GM23248 (cell line): ENCODE measurements at regions not wholly inside any gene's neighbourhood (a gene's known extent, or its start where the extent isn't known, plus 50 kb on each side); places are given as distances from the start of the nearest gene placed in this dataset.

ENCODE experiments used
- DNase-seq: peaks from one replicate; pipeline ENCODE4 v3.0.0-alpha.2; 2015
- H2AFZ ChIP-seq: fragments of 200-600 bp; sonication (generic); 2 replicates; pipeline ENCODE4 v1.6.1; 2016; ENCODE audit warnings: antibody characterized with exemption
- H3F3A ChIP-seq: fragments of 200-600 bp; sonication (generic); 2 replicates; pipeline ENCODE4 v1.6.1; 2016; ENCODE audit warnings: mild to moderate bottlenecking, antibody characterized with exemption, mixed run types; ENCODE audit not compliant: insufficient read depth
- H3K27ac ChIP-seq: fragments of 200-600 bp; sonication (generic); 2 replicates; pipeline ENCODE4 v1.5.1; 2016; ENCODE audit warnings: mild to moderate bottlenecking
- H3K27me3 ChIP-seq: fragments of 200-600 bp; sonication (generic); replicated peaks from 2 replicates; pipeline ENCODE4 v1.6.1; 2016; ENCODE audit warnings: mild to moderate bottlenecking; ENCODE audit not compliant: insufficient read depth
- H3K36me3 ChIP-seq: fragments of 200-600 bp; sonication (generic); 2 replicates; pipeline ENCODE4 v1.6.1; 2016; ENCODE audit warnings: low read depth, mild to moderate bottlenecking
- H3K4me1 ChIP-seq: fragments of 200-600 bp; sonication (generic); 2 replicates; pipeline ENCODE4 v1.6.1; 2016; ENCODE audit warnings: mild to moderate bottlenecking; ENCODE audit not compliant: insufficient read depth
- H3K4me2 ChIP-seq: fragments of 200-600 bp; sonication (generic); one replicate; pipeline ENCODE4 v1.6.1; 2016; ENCODE audit warnings: mild to moderate bottlenecking; ENCODE audit not compliant: unreplicated experiment
- H3K4me3 ChIP-seq: fragments of 200-600 bp; sonication (generic); 2 replicates; pipeline ENCODE4 v1.5.1; 2016; ENCODE audit warnings: mild to moderate bottlenecking
- H3K79me2 ChIP-seq: fragments of 200-600 bp; sonication (generic); 2 replicates; pipeline ENCODE4 v1.6.1; 2016; ENCODE audit warnings: mild to moderate bottlenecking; ENCODE audit not compliant: insufficient read depth
- H3K9ac ChIP-seq: fragments of 200-600 bp; sonication (generic); 2 replicates; pipeline ENCODE4 v1.6.1; 2016; ENCODE audit warnings: mild to moderate bottlenecking
- H3K9me2 ChIP-seq: fragments of 200-600 bp; sonication (generic); 2 replicates; pipeline ENCODE4 v1.6.1; 2016; ENCODE audit warnings: mixed run types, mild to moderate bottlenecking, moderate library complexity; ENCODE audit not compliant: insufficient read depth
- H3K9me3 ChIP-seq: fragments of 200-600 bp; sonication (generic); one replicate; pipeline ENCODE4 v1.6.1; 2017; ENCODE audit warnings: low read depth
- H4K20me1 ChIP-seq: fragments of 200-600 bp; sonication (generic); 2 replicates; pipeline ENCODE4 v1.6.0; 2016; ENCODE audit not compliant: insufficient read depth
- EZH2 ChIP-seq: fragments of 200-600 bp; sonication (generic); IDR thresholded peaks from 2 replicates; pipeline ENCODE4 v1.6.1; 2018; ENCODE audit warnings: antibody characterized with exemption, mild to moderate bottlenecking; ENCODE audit not compliant: insufficient read depth, poor library complexity, severe bottlenecking
- EZH2phosphoT487 ChIP-seq: fragments of 200-600 bp; sonication (generic); IDR thresholded peaks from 2 replicates; pipeline ENCODE4 v1.6.1; 2018; ENCODE audit warnings: antibody characterized with exemption, moderate library complexity, mild to moderate bottlenecking, low read depth; ENCODE audit not compliant: insufficient read depth
- WGBS, 2 experiments: methylation state at CpG; one replicate each; pipeline ENCODE4 v1.1.6; 2015 to 2017; ENCODE audit warnings: low lambda C conversion rate in 2 of 2, low coverage in 1 of 2; ENCODE audit errors: missing lambda C conversion rate in 2 of 2; 5-methylcytosine and 5-hydroxymethylcytosine counted together
- in situ Hi-C: fragments of 300-500 bp; cut with MboI; formaldehyde crosslinking; loops from 2 replicates; pipeline ENCODE4 v1.15.0; 2020

- Histone ChIP-seq H3K9me2 (no peaks in the 10 kb centered on the region), H3K4me3 (no peak overlapping the region), H2AFZ (no peak overlapping the region), H3K9me3 (no peaks in the 10 kb centered on the region), H3K4me2 (no peak overlapping the region), H3K4me1 (no peaks in the 10 kb centered on the region), H3K27ac (no peak overlapping the region), H4K20me1 (no peaks in the 10 kb centered on the region), H3K9ac (no peak overlapping the region), H3F3A (no peaks in the 10 kb centered on the region), H3K79me2 (no peaks in the 10 kb centered on the region), H3K36me3 (no peaks in the 10 kb centered on the region), H3K27me3 (no peaks in the 10 kb centered on the region)
- WGBS, 2 experiments: 40 to 48% methylated on average over 13 of the region's 13 CpGs
- in situ Hi-C loops: no loop called here
- TF ChIP-seq EZH2: no peak
- TF ChIP-seq EZH2phosphoT487: no peak
- no peak for DNase-seq
Measured at GRCh38 chr14:25520821-25521220, 470.9 kb upstream of the STXBP6 start.

- Histone ChIP-seq H3F3A (no peaks in the 10 kb centered on the region), H3K27me3 (no peaks in the 10 kb centered on the region), H3K9ac (no peak overlapping the region), H2AFZ (no peak overlapping the region), H3K79me2 (no peaks in the 10 kb centered on the region), H3K4me3 (no peak overlapping the region), H3K9me3 (no peaks in the 10 kb centered on the region), H3K9me2 (no peaks in the 10 kb centered on the region), H3K36me3 (no peaks in the 10 kb centered on the region), H3K4me1 (no peaks in the 10 kb centered on the region), H4K20me1 (no peaks in the 10 kb centered on the region), H3K4me2 (no peak overlapping the region), H3K27ac (no peak overlapping the region)
- TF ChIP-seq EZH2 (no peak), EZH2phosphoT487 (no peak)
- DNase-seq: no peak
- in situ Hi-C loops: no loop called here
Measured at GRCh38 chr14:25518364-25518763, 468.4 kb upstream of the STXBP6 start.

GRCh38 chr14:25516838-25517237 lies 466.9 kb upstream of the STXBP6 start:
- Histone ChIP-seq H3K9ac (no peak overlapping the region), H3F3A (no peaks in the 10 kb centered on the region), H4K20me1 (no peaks in the 10 kb centered on the region), H3K36me3 (no peaks in the 10 kb centered on the region), H3K27me3 (no peaks in the 10 kb centered on the region), H2AFZ (no peak overlapping the region), H3K9me3 (no peaks in the 10 kb centered on the region), H3K9me2 (no peaks in the 10 kb centered on the region), H3K4me1 (no peaks in the 10 kb centered on the region), H3K79me2 (no peaks in the 10 kb centered on the region), H3K27ac (no peak overlapping the region), H3K4me3 (no peak overlapping the region), H3K4me2 (no peak overlapping the region)
- in situ Hi-C loops: no loop called here
- TF ChIP-seq EZH2phosphoT487: no peak
- TF ChIP-seq EZH2: no peak
- DNase-seq: no peak

GRCh38 chr14:25508845-25509244 lies 458.9 kb upstream of the STXBP6 start:
- no peaks in the 10 kb centered on the region for H3K36me3 ChIP-seq
- H4K20me1 ChIP-seq: no peaks in the 10 kb centered on the region
- no peaks in the 10 kb centered on the region for H3K79me2 ChIP-seq
- H3K4me1 ChIP-seq: no peaks in the 10 kb centered on the region
- no peak overlapping the region for H3K9ac ChIP-seq
- H3K27me3 ChIP-seq: no peaks in the 10 kb centered on the region
- no peaks in the 10 kb centered on the region for H3K9me2 ChIP-seq
- no peak overlapping the region for H3K4me3 ChIP-seq
- no peak overlapping the region for H3K4me2 ChIP-seq
- no peak overlapping the region for H2AFZ ChIP-seq
- H3K9me3 ChIP-seq: no peaks in the 10 kb centered on the region
- WGBS, 2 experiments: 8% methylated on average over 2 of the region's 2 CpGs
- in situ Hi-C loops: no loop called here
- H3K27ac ChIP-seq: no peak overlapping the region
- no peaks in the 10 kb centered on the region for H3F3A ChIP-seq
- DNase-seq: no peak
- TF ChIP-seq EZH2 (no peak), EZH2phosphoT487 (no peak)

GRCh38 chr14:25501749-25502148 lies 451.8 kb upstream of the STXBP6 start:
- H3K27me3 ChIP-seq: no peaks in the 10 kb centered on the region
- WGBS, 2 experiments: 31 to 39% methylated on average over 6 of the region's 6 CpGs

More at GRCh38 chr14:25501749-25502148, 451.8 kb upstream of the STXBP6 start:
- no peak for TF ChIP-seq EZH2phosphoT487
- TF ChIP-seq EZH2: no peak
- no peaks in the 10 kb centered on the region for H3K9me3 ChIP-seq
- H3K9ac ChIP-seq: no peak overlapping the region
- H3K9me2 ChIP-seq: no peaks in the 10 kb centered on the region
- H3K4me1 ChIP-seq: no peaks in the 10 kb centered on the region
- no peak for DNase-seq
- H3K79me2 ChIP-seq: no peaks in the 10 kb centered on the region
- no peaks in the 10 kb centered on the region for H3F3A ChIP-seq
- no peak overlapping the region for H3K4me2 ChIP-seq
- H4K20me1 ChIP-seq: no peaks in the 10 kb centered on the region
- in situ Hi-C loops: no loop called here
- no peak overlapping the region for H2AFZ ChIP-seq
- no peak overlapping the region for H3K27ac ChIP-seq
- H3K36me3 ChIP-seq: no peaks in the 10 kb centered on the region
- H3K4me3 ChIP-seq: no peak overlapping the region
